Fibroblast of the aortic adventitia (primary cell): ENCODE measurements at regions not wholly inside any gene's neighbourhood (a gene's known extent, or its start where the extent isn't known, plus 50 kb on each side); places are given as distances from the start of the nearest gene placed in this dataset.

Experiments used
- DNase-seq: peaks from one replicate; pipeline ENCODE4 v3.0.0-alpha.2; 2010; ENCODE audit warnings: low read depth
- H3K4me3 ChIP-seq: 2 replicates; pipeline ENCODE4 v1.5.1; 2011; ENCODE audit warnings: low read depth, mild to moderate bottlenecking, control low read depth, low read length, moderate library complexity
- CTCF ChIP-seq: IDR thresholded peaks from 2 replicates; pipeline ENCODE4 v1.5.1; 2011; ENCODE audit warnings: mild to moderate bottlenecking, low read length, control low read depth, inconsistent platforms; ENCODE audit not compliant: insufficient read depth

DNA sequence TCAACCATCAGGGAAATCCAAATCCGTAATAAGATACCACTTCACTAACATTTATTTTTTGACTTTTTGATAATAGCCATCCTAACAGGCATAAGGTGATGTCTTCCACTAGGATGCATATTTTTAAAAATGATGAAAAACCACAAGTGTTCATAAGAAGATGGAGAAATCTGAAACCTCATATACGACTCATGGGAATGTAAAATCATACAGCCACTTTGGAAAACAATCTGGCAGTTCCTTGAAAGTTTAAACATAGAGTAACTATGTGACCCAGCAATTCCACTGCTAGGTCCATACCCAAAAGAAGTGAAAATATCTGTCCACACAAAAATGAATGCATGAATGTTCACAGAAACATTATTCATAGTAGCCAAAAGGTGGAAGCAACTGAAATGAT is 431.0 kb downstream of the ENC1 start:
- no peak overlapping the region for H3K4me3 ChIP-seq
- peak; percentile 36 for DNase-seq
- no peak for TF ChIP-seq CTCF

DNA sequence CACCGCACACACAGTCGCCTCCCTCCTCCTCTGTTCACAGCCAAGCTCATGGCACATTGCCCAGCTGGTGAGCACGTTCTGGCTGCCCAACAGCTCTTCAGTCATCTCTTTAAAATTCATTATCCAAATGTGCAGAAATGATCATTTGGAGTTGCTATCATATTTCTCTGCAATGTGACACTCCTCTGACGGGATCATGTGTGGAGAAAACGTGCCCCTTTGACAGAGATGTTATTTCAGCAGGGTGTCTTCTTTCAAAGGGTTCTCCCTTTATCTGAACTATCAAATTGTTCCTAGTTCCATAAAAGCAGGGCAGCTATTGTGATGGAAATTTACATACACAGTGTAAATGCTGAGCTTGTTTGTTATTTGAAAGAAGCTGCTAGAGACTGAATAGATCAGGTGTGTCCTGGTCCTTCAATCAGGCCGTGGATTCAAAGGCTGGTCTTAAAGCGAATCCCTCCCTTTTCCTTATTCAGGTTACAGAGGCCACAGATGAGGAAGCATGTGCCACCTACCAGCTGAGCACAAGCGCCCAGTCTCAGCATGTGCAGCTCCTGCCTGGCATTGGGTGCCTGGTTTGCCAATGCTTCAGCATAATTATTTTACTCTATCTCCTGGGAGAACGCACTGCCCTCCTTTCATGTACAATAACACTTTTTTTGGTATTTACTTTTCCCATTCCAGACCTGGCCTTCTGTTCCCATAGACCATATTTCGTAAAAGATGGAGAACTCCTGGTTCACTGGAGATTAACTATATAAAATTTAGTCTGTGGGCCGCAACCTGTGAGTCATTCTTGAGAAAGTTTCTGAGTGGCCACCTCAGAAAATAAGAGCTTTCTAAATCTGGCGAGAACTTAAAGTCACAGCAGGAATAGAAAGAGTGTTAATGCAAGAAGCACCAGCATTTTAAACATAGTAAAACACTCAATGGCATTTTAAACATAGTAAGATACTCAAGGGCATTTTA is 433.7 kb downstream of the ENC1 start:
- peak; percentile 70 for DNase-seq
- H3K4me3 ChIP-seq: no peak overlapping the region
- no peak for TF ChIP-seq CTCF

- no peak for DNase-seq
- TF ChIP-seq CTCF: no peak
- H3K4me3 ChIP-seq: no peak overlapping the region
Measured at GRCh38 chr5:74205767-74206578, 434.6 kb downstream of the ENC1 start.

- H3K4me3 ChIP-seq: no peak overlapping the region
- TF ChIP-seq CTCF: peak; percentile 5
- DNase-seq: peak; percentile 67
Measured at GRCh38 chr5:74201334-74202081, 439.0 kb downstream of the ENC1 start.

DNA sequence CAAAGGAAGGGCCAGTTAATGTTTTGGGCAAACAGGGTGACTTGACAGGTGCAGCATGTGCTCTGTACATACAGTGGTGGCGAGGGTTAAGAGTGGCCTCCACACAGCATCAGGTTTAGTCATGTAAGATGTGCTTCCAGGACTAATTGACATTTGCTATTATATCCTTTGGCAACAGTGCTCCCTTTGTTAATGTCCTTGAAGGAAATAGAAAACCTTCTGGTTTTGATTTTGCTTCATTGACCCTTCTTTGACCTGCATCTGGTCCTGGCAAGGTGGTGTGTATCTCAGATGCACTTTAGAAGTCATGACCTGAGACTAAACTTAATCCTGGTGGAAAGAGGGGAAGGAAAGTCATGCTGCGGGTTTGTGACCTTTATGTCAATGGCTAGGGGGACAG is 440.0 kb downstream of the ENC1 start:
- H3K4me3 ChIP-seq: no peak overlapping the region
- DNase-seq: no peak
- no peak for TF ChIP-seq CTCF

- H3K4me3 ChIP-seq: no peak overlapping the region
- peak; percentile 69 for DNase-seq
- no peak for TF ChIP-seq CTCF
Measured at GRCh38 chr5:74199436-74200210, 440.9 kb downstream of the ENC1 start.
